ENCODE measurements at regions not wholly inside any gene's neighbourhood (a gene's known extent, or its start where the extent isn't known, plus 50 kb on each side); places are given as distances from the start of the nearest gene placed in this dataset.

GRCh38 chr15:92565351-92566125 is 90.0 kb downstream of the FAM174B start:
- no peak for DNase-seq

- DNase-seq, result no peak
Measured at GRCh38 chr15:92561754-92562153, 93.8 kb downstream of the FAM174B start.

GRCh38 chr15:92553317-92553716 is 102.3 kb downstream of the FAM174B start:
- no peak for DNase-seq

- DNase-seq, result no peak
Measured at GRCh38 chr15:92545996-92546395, 109.6 kb downstream of the FAM174B start.

GRCh38 chr15:92541291-92542200 is 114.0 kb downstream of the FAM174B start:
- DNase-seq, result no peak

- DNase-seq, result no peak
Measured at GRCh38 chr15:92538115-92538514, 117.5 kb downstream of the FAM174B start.

- no peak for DNase-seq
Measured at GRCh38 chr15:92533298-92533697, 122.3 kb downstream of the FAM174B start.

- no peak for DNase-seq
Measured at GRCh38 chr15:92531406-92531805, 124.2 kb downstream of the FAM174B start.

GRCh38 chr15:92528736-92529135 is 126.8 kb downstream of the FAM174B start:
- DNase-seq, result no peak

GRCh38 chr15:92527197-92527596 is 128.4 kb downstream of the FAM174B start:
- DNase-seq, result no peak

- DNase-seq, result no peak
Measured at GRCh38 chr15:92525758-92526245, 129.8 kb downstream of the FAM174B start.

- peak; percentile 34 for DNase-seq
Measured at GRCh38 chr15:92524874-92525565, 130.6 kb downstream of the FAM174B start.

GRCh38 chr15:92524161-92524560 is 130.5 kb downstream of the ST8SIA2 start:
- DNase-seq, result no peak

- DNase-seq, result no peak
Measured at GRCh38 chr15:92523176-92523575, 129.5 kb downstream of the ST8SIA2 start.

GRCh38 chr15:92521624-92522008 is 127.9 kb downstream of the ST8SIA2 start:
- DNase-seq, result peak; percentile 64

GRCh38 chr15:92520914-92521623 is 127.4 kb downstream of the ST8SIA2 start:
- no peak for DNase-seq

- no peak for DNase-seq
Measured at GRCh38 chr15:92519709-92520108, 126.0 kb downstream of the ST8SIA2 start.
